K562 (cell line): ENCODE measurements at regions not wholly inside any gene's neighbourhood (a gene's known extent, or its start where the extent isn't known, plus 50 kb on each side); places are given as distances from the start of the nearest gene placed in this dataset.

Experiments used
- ATAC-seq: fragments of 200-7000 bp; cut with Tn5 transposase; 3 replicates; pipeline ENCODE4 v1.9.1; 2020; ENCODE audit warnings: moderate library complexity
- BruUV-seq: library from RNA; stranded (reverse); fragments of 400-500 nt; replicated peaks from 2 replicates; lab custom pipeline; 2021; lab: Mats Ljungman, UMichigan
- CTCF ChIA-PET: fragments of 300-600 bp; formaldehyde crosslinking; extraction: SDS; loops from one replicate; lab custom pipeline; 2021; ENCODE audit warnings: low intra/inter-chr PET ratio; lab: Yijun Ruan, JAX
- POLR2A ChIA-PET: fragments of 300-600, 350-650 bp; sonication (Branson Sonifier 250); formaldehyde crosslinking; extraction: SDS; loops from one replicate; lab custom pipeline; 2021; ENCODE audit warnings: antibody characterized with exemption, inconsistent platforms; lab: Yijun Ruan, JAX
- DNase-seq, 4 experiments: peaks; one replicate each; pipeline versions ENCODE4 v3.0.0 to v3.0.0-alpha.2; 2011 to 2018; ENCODE audit warnings: low spot score in 3 of 4, mixed read lengths in 3 of 4; ENCODE audit errors: extremely low read depth in 1 of 4
- FAIRE-seq: peaks from 2 replicates; lab custom pipeline; 2011; peaks lifted over from hg19 to GRCh38; lab: Jason Lieb, UNC
- H2AFZ ChIP-seq: 2 replicates; pipeline ENCODE4 v1.6.0; 2011; ENCODE audit warnings: low read depth, low read length, control low read depth, inconsistent platforms
- H3K27ac ChIP-seq: fragments of 200-600 bp; 3 replicates; pipeline ENCODE4 v1.8.0; 2011; ENCODE audit warnings: low read depth, mild to moderate bottlenecking, control low read depth, inconsistent platforms, low read length, moderate library complexity, mixed read lengths; ENCODE audit errors: extremely low read depth
- H3K27me3 ChIP-seq, 2 experiments: fragments of 300-600 bp in 1 of 2; 2 replicates in 1 of 2; 3 replicates in 1 of 2; pipeline versions ENCODE4 v1.6.0 to v1.8.0; 2011; ENCODE audit warnings: inconsistent platforms in 2 of 2, low read length in 2 of 2, mild to moderate bottlenecking in 1 of 2, mixed read lengths in 1 of 2, moderate library complexity in 1 of 2; ENCODE audit not compliant: control insufficient read depth in 2 of 2, insufficient read depth in 2 of 2
- H3K36me3 ChIP-seq: fragments of 300-600 bp; 3 replicates; pipeline ENCODE4 v1.8.0; 2011; ENCODE audit warnings: mild to moderate bottlenecking, low read length, inconsistent platforms; ENCODE audit not compliant: control insufficient read depth, insufficient read depth
- H3K4me1 ChIP-seq, 2 experiments: fragments of 200-600 bp in 1 of 2; replicated peaks in 1 of 2; 2 replicates in 1 of 2; 3 replicates in 1 of 2; pipeline versions ENCODE4 v1.5.1 to v1.8.0; 2011; ENCODE audit warnings: inconsistent platforms in 2 of 2, low read length in 2 of 2, mild to moderate bottlenecking in 1 of 2, mixed read lengths in 1 of 2, moderate library complexity in 1 of 2; ENCODE audit not compliant: control insufficient read depth in 2 of 2, insufficient read depth in 2 of 2
- H3K4me2 ChIP-seq: 2 replicates; pipeline ENCODE4 v1.6.1; 2011; ENCODE audit warnings: low read length, control low read depth, inconsistent platforms, mixed read lengths; ENCODE audit not compliant: insufficient read depth
- H3K4me3 ChIP-seq: fragments of 200-600 bp; sonication (generic), shearing (Covaris generic); 2 replicates; pipeline ENCODE4 v1.5.1; 2016; ENCODE audit warnings: control low read depth, inconsistent platforms
- H3K79me2 ChIP-seq: fragments of 200-600 bp; 3 replicates; pipeline ENCODE4 v1.8.0; 2011; ENCODE audit warnings: low read length, inconsistent platforms; ENCODE audit not compliant: control insufficient read depth, insufficient read depth
- H3K9ac ChIP-seq, 2 experiments: 2 replicates each; pipeline versions ENCODE4 v1.6.0 to v1.6.1; 2011; ENCODE audit warnings: low read depth in 2 of 2, low read length in 2 of 2, control low read depth in 1 of 2, inconsistent platforms in 1 of 2, mild to moderate bottlenecking in 1 of 2, mixed read lengths in 1 of 2; ENCODE audit not compliant: insufficient read depth in 1 of 2
- H3K9me1 ChIP-seq: one replicate; pipeline ENCODE4 v1.6.0; 2011; ENCODE audit warnings: inconsistent platforms, mild to moderate bottlenecking, low read length, moderate library complexity; ENCODE audit not compliant: control insufficient read depth, insufficient read depth
- H3K9me3 ChIP-seq: replicated peaks from 2 replicates; pipeline ENCODE4 v1.5.1; 2011; ENCODE audit warnings: low read depth, low read length, inconsistent platforms; ENCODE audit not compliant: control insufficient read depth, insufficient read depth
- H4K20me1 ChIP-seq: replicated peaks from 2 replicates; pipeline ENCODE4 v1.6.1; 2011; ENCODE audit warnings: low read length, inconsistent platforms, mixed read lengths; ENCODE audit not compliant: control insufficient read depth, insufficient read depth
- MCM5 ChIP-seq: fragments of 450-650 bp; IDR thresholded peaks from 2 replicates; pipeline ENCODE4 v1.6.1; 2016; ENCODE audit warnings: low read depth
- MYC ChIP-seq, 2 experiments: fragments of 250-450 bp in 1 of 2; sonication (Bioruptor Pico) in 1 of 2; IDR thresholded peaks; 2 replicates each; pipeline versions ENCODE4 v1.5.1 to v1.6.1; 2012 to 2021; ENCODE audit warnings: low read depth in 2 of 2, borderline replicate concordance in 1 of 2, improper control_type of control experiment in 1 of 2, low read length in 1 of 2, mild to moderate bottlenecking in 1 of 2, moderate library complexity in 1 of 2
- NCOA1 ChIP-seq: fragments of 450-650 bp; IDR thresholded peaks from 2 replicates; pipeline ENCODE4 v1.6.1; 2016; ENCODE audit warnings: low read depth
- NCOR1 ChIP-seq: fragments of 450-650 bp; IDR thresholded peaks from 2 replicates; pipeline ENCODE4 v1.6.1; 2016; ENCODE audit warnings: mild to moderate bottlenecking, moderate library complexity
- PHB2 ChIP-seq: fragments of 450-650 bp; IDR thresholded peaks from 2 replicates; pipeline ENCODE4 v1.6.1; 2017; ENCODE audit warnings: low read depth
- RBM34 ChIP-seq: fragments of 200-400 bp; formaldehyde crosslinking; IDR thresholded peaks from 2 replicates; pipeline ENCODE4 v1.6.1; 2018; ENCODE audit warnings: low read length, borderline replicate concordance; ENCODE audit not compliant: insufficient read depth
- RHOXF2B ChIP-seq: fragments of 250-450 bp; sonication (Bioruptor Pico); conservative IDR thresholded peaks from 2 replicates; pipeline ENCODE4 v1.5.1; 2021
- TEAD1 ChIP-seq, 2 experiments: fragments of 450-650 bp in 1 of 2; sonication (generic) in 1 of 2; formaldehyde crosslinking; IDR thresholded peaks; 2 replicates each; pipeline versions ENCODE4 v1.4.0 to v1.8.0; 2020 to 2022; ENCODE audit warnings: mild to moderate bottlenecking in 2 of 2, missing genetic modification reagents in 1 of 2
- ZBTB7A ChIP-seq: IDR thresholded peaks from 2 replicates; pipeline ENCODE4 v1.6.1; 2011; ENCODE audit warnings: low read depth, mild to moderate bottlenecking, low read length, moderate library complexity, borderline replicate concordance; ENCODE audit not compliant: control insufficient read depth
- ZNF12 ChIP-seq: sonication (generic); formaldehyde crosslinking; IDR thresholded peaks from 2 replicates; pipeline ENCODE4 v1.4.0; 2020; ENCODE audit warnings: mild to moderate bottlenecking, missing genetic modification reagents
- ZNF124 ChIP-seq: sonication (generic); formaldehyde crosslinking; IDR thresholded peaks from 2 replicates; pipeline ENCODE4 v1.8.1; 2022; ENCODE audit warnings: missing genetic modification reagents
- ZNF175 ChIP-seq: fragments of 200-800 bp; sonication (Bioruptor generic); IDR thresholded peaks from 2 replicates; pipeline ENCODE4 v1.6.1; 2016; ENCODE audit warnings: low read depth, mild to moderate bottlenecking, missing genetic modification characterization, missing compliant biosample characterization
- ZNF217 ChIP-seq: sonication (generic); formaldehyde crosslinking; IDR thresholded peaks from 2 replicates; pipeline ENCODE4 v1.8.0; 2022; ENCODE audit warnings: mild to moderate bottlenecking, missing genetic modification reagents
- WGBS: fragments of 100-300 bp; shearing (Covaris generic); methylation state at CpG from one replicate; pipeline ENCODE4 v1.1.6; 2016; ENCODE audit warnings: low coverage, mixed read lengths; ENCODE audit not compliant: insufficient coverage; ENCODE audit errors: missing lambda C conversion rate; 5-methylcytosine and 5-hydroxymethylcytosine counted together
- in situ Hi-C: fragments of 300-500 bp; cut with MboI; formaldehyde crosslinking; loops from 4 replicates; pipeline ENCODE4 v1.15.0; 2018; ENCODE audit warnings: inconsistent platforms, mixed read lengths
- intact Hi-C: fragments of 100-400 bp; cut with micrococcal nuclease; formaldehyde crosslinking; loops from 2 replicates; pipeline ENCODE4 v1.14.2; 2022
- TF ChIP-seq, protein P1 (sequence below): fragments of 450-650 bp; IDR thresholded peaks from 2 replicates; pipeline ENCODE4 v1.7.1; 2018; ENCODE audit warnings: mild to moderate bottlenecking, low read depth; ENCODE audit not compliant: partially characterized antibody
- TF ChIP-seq, protein P2 (sequence below): IDR thresholded peaks from 2 replicates; pipeline ENCODE4 v1.6.1; 2012; ENCODE audit warnings: low read depth, low read length, improper control_type of control experiment, borderline replicate concordance
- TF ChIP-seq, protein P3 (sequence below): fragments of 200-800 bp; sonication (Bioruptor generic); IDR thresholded peaks from 2 replicates; pipeline ENCODE4 v1.6.1; 2017; ENCODE audit warnings: missing genetic modification characterization, missing compliant biosample characterization

DNA sequence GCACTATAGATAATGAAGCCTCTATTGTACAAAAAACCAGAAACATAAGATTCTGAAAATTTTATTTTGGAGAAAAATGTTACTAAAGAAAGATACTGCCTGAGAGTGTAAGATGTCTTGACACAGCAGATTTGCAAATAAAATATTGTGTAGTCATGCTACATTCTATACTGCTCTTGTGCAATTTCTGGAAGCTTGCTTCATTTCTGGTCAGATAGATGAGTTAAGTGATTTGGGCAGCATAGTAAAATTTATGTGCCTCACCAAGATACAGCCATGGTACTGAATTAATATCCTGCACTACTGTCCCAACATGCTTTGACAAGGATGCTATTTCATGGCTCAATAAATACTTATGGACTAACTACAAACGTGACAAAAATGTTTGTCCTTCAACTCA lies 55.1 kb upstream of the STARD13 start:
- intact Hi-C loops: no loop called here
- DNase-seq: no peak
- Histone ChIP-seq H3K9me3 (no peaks in the 10 kb centered on the region), H3K4me1 (no peaks in the 10 kb centered on the region), H3K9me1 (no peaks in the 10 kb centered on the region), H3K4me2 (no peak overlapping the region), H2AFZ (no peak overlapping the region), H3K27me3 (no peaks in the 10 kb centered on the region), H3K79me2 (no peaks in the 10 kb centered on the region), H4K20me1 (no peaks in the 10 kb centered on the region), H3K4me3 (no peak overlapping the region), H3K27ac (no peak overlapping the region), H3K36me3 (no peaks in the 10 kb centered on the region), H3K9ac (no peak overlapping the region)
- ChIA-PET POLR2A (no interaction called here), CTCF (no interaction called here)
- WGBS: 0% methylated on average over 1 of the region's 1 CpG
- no peak for FAIRE-seq
- no TSS peak for BruUV-seq
- in situ Hi-C loops: no loop called here
- no peak for ATAC-seq
- TF ChIP-seq MYC (IDR thresholded peaks at IDR 0.05; ENCODE audit: low read depth, low read length) (no peak), MYC (CRISPR knock-in tag; IDR thresholded peaks at IDR 0.05; ENCODE audit: borderline replicate concordance, low read depth) (no peak), NCOA1 (no peak), ZNF12 (CRISPR knock-in tag) (no peak), RBM34 (no peak), ZNF217 (CRISPR knock-in tag) (no peak), PHB2 (no peak), RHOXF2B (CRISPR knock-in tag) (no peak), MCM5 (no peak), ZBTB7A (no peak), NCOR1 (no peak), ZNF175 (no peak), TEAD1 (CRISPR knock-in tag; IDR thresholded peaks at IDR 0.05) (no peak), ZNF124 (CRISPR knock-in tag) (no peak)
- TF ChIP-seq, protein P1, sequence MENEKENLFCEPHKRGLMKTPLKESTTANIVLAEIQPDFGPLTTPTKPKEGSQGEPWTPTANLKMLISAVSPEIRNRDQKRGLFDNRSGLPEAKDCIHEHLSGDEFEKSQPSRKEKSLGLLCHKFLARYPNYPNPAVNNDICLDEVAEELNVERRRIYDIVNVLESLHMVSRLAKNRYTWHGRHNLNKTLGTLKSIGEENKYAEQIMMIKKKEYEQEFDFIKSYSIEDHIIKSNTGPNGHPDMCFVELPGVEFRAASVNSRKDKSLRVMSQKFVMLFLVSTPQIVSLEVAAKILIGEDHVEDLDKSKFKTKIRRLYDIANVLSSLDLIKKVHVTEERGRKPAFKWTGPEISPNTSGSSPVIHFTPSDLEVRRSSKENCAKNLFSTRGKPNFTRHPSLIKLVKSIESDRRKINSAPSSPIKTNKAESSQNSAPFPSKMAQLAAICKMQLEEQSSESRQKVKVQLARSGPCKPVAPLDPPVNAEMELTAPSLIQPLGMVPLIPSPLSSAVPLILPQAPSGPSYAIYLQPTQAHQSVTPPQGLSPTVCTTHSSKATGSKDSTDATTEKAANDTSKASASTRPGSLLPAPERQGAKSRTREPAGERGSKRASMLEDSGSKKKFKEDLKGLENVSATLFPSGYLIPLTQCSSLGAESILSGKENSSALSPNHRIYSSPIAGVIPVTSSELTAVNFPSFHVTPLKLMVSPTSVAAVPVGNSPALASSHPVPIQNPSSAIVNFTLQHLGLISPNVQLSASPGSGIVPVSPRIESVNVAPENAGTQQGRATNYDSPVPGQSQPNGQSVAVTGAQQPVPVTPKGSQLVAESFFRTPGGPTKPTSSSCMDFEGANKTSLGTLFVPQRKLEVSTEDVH: no peak
- TF ChIP-seq, protein P2, sequence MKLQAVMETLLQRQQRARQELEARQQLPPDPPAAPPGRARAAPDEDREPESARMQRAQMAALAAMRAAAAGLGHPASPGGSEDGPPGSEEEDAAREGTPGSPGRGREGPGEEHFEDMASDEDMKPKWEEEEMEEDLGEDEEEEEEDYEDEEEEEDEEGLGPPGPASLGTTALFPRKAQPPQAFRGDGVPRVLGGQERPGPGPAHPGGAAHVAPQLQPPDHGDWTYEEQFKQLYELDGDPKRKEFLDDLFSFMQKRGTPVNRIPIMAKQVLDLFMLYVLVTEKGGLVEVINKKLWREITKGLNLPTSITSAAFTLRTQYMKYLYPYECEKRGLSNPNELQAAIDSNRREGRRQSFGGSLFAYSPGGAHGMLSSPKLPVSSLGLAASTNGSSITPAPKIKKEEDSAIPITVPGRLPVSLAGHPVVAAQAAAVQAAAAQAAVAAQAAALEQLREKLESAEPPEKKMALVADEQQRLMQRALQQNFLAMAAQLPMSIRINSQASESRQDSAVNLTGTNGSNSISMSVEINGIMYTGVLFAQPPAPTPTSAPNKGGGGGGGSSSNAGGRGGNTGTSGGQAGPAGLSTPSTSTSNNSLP: no peak
- TF ChIP-seq, protein P3, sequence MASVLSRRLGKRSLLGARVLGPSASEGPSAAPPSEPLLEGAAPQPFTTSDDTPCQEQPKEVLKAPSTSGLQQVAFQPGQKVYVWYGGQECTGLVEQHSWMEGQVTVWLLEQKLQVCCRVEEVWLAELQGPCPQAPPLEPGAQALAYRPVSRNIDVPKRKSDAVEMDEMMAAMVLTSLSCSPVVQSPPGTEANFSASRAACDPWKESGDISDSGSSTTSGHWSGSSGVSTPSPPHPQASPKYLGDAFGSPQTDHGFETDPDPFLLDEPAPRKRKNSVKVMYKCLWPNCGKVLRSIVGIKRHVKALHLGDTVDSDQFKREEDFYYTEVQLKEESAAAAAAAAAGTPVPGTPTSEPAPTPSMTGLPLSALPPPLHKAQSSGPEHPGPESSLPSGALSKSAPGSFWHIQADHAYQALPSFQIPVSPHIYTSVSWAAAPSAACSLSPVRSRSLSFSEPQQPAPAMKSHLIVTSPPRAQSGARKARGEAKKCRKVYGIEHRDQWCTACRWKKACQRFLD (CRISPR knock-in tag): no peak
